IMR-90 (cell line): ENCODE measurements at regions not wholly inside any gene's neighbourhood (a gene's known extent, or its start where the extent isn't known, plus 50 kb on each side); places are given as distances from the start of the nearest gene placed in this dataset.
"Not testable (repeated sequence)": the region's sequence is repeated elsewhere in the genome, so short reads cannot be mapped to it uniquely, and the experiment has no call there.

Source experiments
- ATAC-seq: fragments of 200-7000 bp; cut with Tn5 transposase; 2 replicates; pipeline ENCODE4 v1.9.1; 2020; ENCODE audit warnings: low read depth, mild to moderate bottlenecking, moderate library complexity
- BruUV-seq: library from RNA; stranded (reverse); fragments of 400-500 nt; replicated peaks from 2 replicates; lab custom pipeline; 2021; lab: Mats Ljungman, UMichigan
- CTCF ChIA-PET: fragments of 300-600 bp; formaldehyde crosslinking; extraction: SDS; loops from one replicate; lab custom pipeline; 2021; ENCODE audit warnings: antibody characterized with exemption; lab: Yijun Ruan, JAX
- POLR2A ChIA-PET: fragments of 300-600 bp; sonication (Branson Sonifier 250); formaldehyde crosslinking; loops from one replicate; lab custom pipeline; 2022; ENCODE audit warnings: antibody characterized with exemption; ENCODE audit not compliant: unreplicated experiment; lab: Charles Lee
- DNase-seq: peaks from one replicate; pipeline ENCODE4 v3.0.0; 2013
- H2AFZ ChIP-seq: replicated peaks from 2 replicates; pipeline ENCODE3; 2013; ENCODE audit warnings: low read length, mild to moderate bottlenecking; ENCODE audit not compliant: poor library complexity
- H2AK5ac ChIP-seq: 2 replicates; pipeline ENCODE4 v1.6.1; 2013; ENCODE audit warnings: low read depth, low read length, inconsistent platforms
- H2AK9ac ChIP-seq: replicated peaks from 2 replicates; pipeline ENCODE3; 2013; ENCODE audit warnings: mild to moderate bottlenecking, low read depth, low read length, moderate library complexity; ENCODE audit not compliant: poor library complexity
- H2BK120ac ChIP-seq: 2 replicates; pipeline ENCODE4 v1.6.1; 2013; ENCODE audit warnings: low read depth, low read length, inconsistent platforms
- H2BK15ac ChIP-seq: 3 replicates; pipeline ENCODE4 v1.6.1; 2013; ENCODE audit warnings: low read depth, low read length, inconsistent platforms
- H2BK20ac ChIP-seq: 2 replicates; pipeline ENCODE4 v1.6.1; 2013; ENCODE audit warnings: low read depth, mild to moderate bottlenecking, inconsistent platforms, low read length, moderate library complexity
- H2BK5ac ChIP-seq: 2 replicates; pipeline ENCODE4 v1.6.1; 2013; ENCODE audit warnings: mild to moderate bottlenecking, low read depth, low read length, inconsistent platforms; ENCODE audit not compliant: poor library complexity, severe bottlenecking
- H3K14ac ChIP-seq: replicated peaks from 2 replicates; pipeline ENCODE4 v1.6.1; 2013; ENCODE audit warnings: low read depth, low read length, inconsistent platforms
- H3K18ac ChIP-seq: 2 replicates; pipeline ENCODE4 v1.6.1; 2013; ENCODE audit warnings: low read depth, low read length, control low read depth
- H3K23ac ChIP-seq: 2 replicates; pipeline ENCODE4 v1.6.1; 2013; ENCODE audit warnings: low read depth, low read length, inconsistent platforms
- H3K27ac ChIP-seq: 2 replicates; pipeline ENCODE4 v1.5.1; 2013; ENCODE audit warnings: mild to moderate bottlenecking, control low read depth, low read length; ENCODE audit not compliant: insufficient read depth
- H3K27me3 ChIP-seq: 2 replicates; pipeline ENCODE4 v1.6.1; 2013; ENCODE audit warnings: low read length; ENCODE audit not compliant: control insufficient read depth, insufficient read depth
- H3K36me3 ChIP-seq: 2 replicates; pipeline ENCODE4 v1.6.1; 2013; ENCODE audit warnings: low read length, mixed read lengths; ENCODE audit not compliant: control insufficient read depth, insufficient read depth
- H3K4ac ChIP-seq: 2 replicates; pipeline ENCODE4 v1.6.1; 2013; ENCODE audit warnings: low read depth, low read length, inconsistent platforms
- H3K4me1 ChIP-seq: 2 replicates; pipeline ENCODE4 v1.6.1; 2013; ENCODE audit warnings: low read length, mixed read lengths; ENCODE audit not compliant: control insufficient read depth, insufficient read depth
- H3K4me2 ChIP-seq: 2 replicates; pipeline ENCODE4 v1.6.1; 2013; ENCODE audit warnings: low read depth, mild to moderate bottlenecking, control low read depth, low read length, moderate library complexity
- H3K4me3 ChIP-seq: 2 replicates; pipeline ENCODE4 v1.5.1; 2013; ENCODE audit warnings: low read depth, mild to moderate bottlenecking, control low read depth, low read length, moderate library complexity; ENCODE audit not compliant: insufficient read depth
- H3K56ac ChIP-seq: 2 replicates; pipeline ENCODE4 v1.6.1; 2013; ENCODE audit warnings: low read length, inconsistent platforms; ENCODE audit not compliant: insufficient read depth; ENCODE audit errors: extremely low read depth
- H3K79me1 ChIP-seq, 2 experiments: 2 replicates each; pipeline ENCODE4 v1.6.1; 2013; ENCODE audit warnings: low read length in 2 of 2, inconsistent platforms in 1 of 2, low read depth in 1 of 2
- H3K9ac ChIP-seq: 2 replicates; pipeline ENCODE4 v1.6.1; 2013; ENCODE audit warnings: low read depth, low read length, control low read depth
- H3K9me1 ChIP-seq: 2 replicates; pipeline ENCODE4 v1.6.1; 2013; ENCODE audit warnings: low read length, inconsistent platforms; ENCODE audit not compliant: insufficient read depth
- H3K9me3 ChIP-seq: 2 replicates; pipeline ENCODE4 v1.6.1; 2013; ENCODE audit warnings: low read length; ENCODE audit not compliant: control insufficient read depth, insufficient read depth
- H4K20me1 ChIP-seq: 2 replicates; pipeline ENCODE4 v1.6.1; 2013; ENCODE audit warnings: low read length, inconsistent platforms; ENCODE audit not compliant: insufficient read depth
- H4K5ac ChIP-seq: 2 replicates; pipeline ENCODE4 v1.6.1; 2013; ENCODE audit warnings: mild to moderate bottlenecking, low read depth, low read length, control low read depth
- H4K8ac ChIP-seq, 2 experiments: 2 replicates each; pipeline ENCODE4 v1.6.1; 2013; ENCODE audit warnings: low read depth in 2 of 2, low read length in 2 of 2, control low read depth in 1 of 2, inconsistent platforms in 1 of 2
- H4K91ac ChIP-seq: 2 replicates; pipeline ENCODE4 v1.6.1; 2013; ENCODE audit warnings: low read depth, low read length, inconsistent platforms; ENCODE audit not compliant: insufficient read depth
- WGBS, 2 experiments: methylation state at CpG; one replicate each; pipeline versions ENCODE4 v1.1.5 to v1.1.7; 2013; ENCODE audit warnings: missing lambda C conversion rate in 2 of 2; ENCODE audit not compliant: insufficient read length in 1 of 2; ENCODE audit errors: extremely low coverage in 2 of 2; 5-methylcytosine and 5-hydroxymethylcytosine counted together
- dilution Hi-C: fragments of 300-500 bp; cut with HindIII; formaldehyde crosslinking; loops from one replicate; pipeline ENCODE4 v1.14.3; 2018; ENCODE audit warnings: low sequenced_read_pairs; ENCODE audit not compliant: unreplicated experiment
- in situ Hi-C: fragments of 300-500 bp; cut with MboI; formaldehyde crosslinking; loops from 3 replicates; pipeline ENCODE4 v1.14.3; 2019; ENCODE audit warnings: low sequenced_read_pairs, inconsistent platforms, mixed read lengths
- intact Hi-C: fragments of 100-400 bp; cut with micrococcal nuclease; formaldehyde crosslinking; loops from 2 replicates; pipeline ENCODE4 v1.10.0; 2022

GRCh38 chrY:26268934-26269333 lies 647.0 kb downstream of the CDY1 start:
- H2BK15ac ChIP-seq: not testable (repeated sequence)

GRCh38 chrY:26273089-26273488 lies 651.2 kb downstream of the CDY1 start:
- H3K14ac ChIP-seq, H2BK5ac ChIP-seq, H4K8ac ChIP-seq, H4K20me1 ChIP-seq, H3K4me3 ChIP-seq, DNase-seq, H3K56ac ChIP-seq, H4K5ac ChIP-seq, dilution Hi-C loops, H3K4ac ChIP-seq, BruUV-seq, H2BK20ac ChIP-seq, POLR2A ChIA-PET, H2AK9ac ChIP-seq, H3K23ac ChIP-seq, CTCF ChIA-PET, H3K27ac ChIP-seq, H2AK5ac ChIP-seq, H2BK15ac ChIP-seq, H3K9me1 ChIP-seq, in situ Hi-C loops, H3K4me2 ChIP-seq, H3K9ac ChIP-seq, H3K79me1 ChIP-seq, ATAC-seq, H2BK120ac ChIP-seq, H3K4me1 ChIP-seq, H4K91ac ChIP-seq, H3K27me3 ChIP-seq, H3K9me3 ChIP-seq, intact Hi-C loops, H3K18ac ChIP-seq, H3K36me3 ChIP-seq, H2AFZ ChIP-seq: not testable (repeated sequence)
- no CpG with 5 or more reads among the region's 2 CpGs for WGBS, 2 experiments

More at GRCh38 chrY:26268934-26269333, 647.0 kb downstream of the CDY1 start:
- H4K91ac ChIP-seq, intact Hi-C loops, H3K36me3 ChIP-seq, H3K56ac ChIP-seq, H3K9me1 ChIP-seq, dilution Hi-C loops, BruUV-seq, CTCF ChIA-PET, H3K27ac ChIP-seq, H4K8ac ChIP-seq, H2AK9ac ChIP-seq, H2AK5ac ChIP-seq, H3K9ac ChIP-seq, POLR2A ChIA-PET, H3K27me3 ChIP-seq, H3K79me1 ChIP-seq, H3K18ac ChIP-seq, in situ Hi-C loops, H3K4me3 ChIP-seq, H3K4me2 ChIP-seq, H3K4ac ChIP-seq, H2BK5ac ChIP-seq, H3K23ac ChIP-seq, H2BK120ac ChIP-seq, H3K4me1 ChIP-seq, H3K9me3 ChIP-seq, H3K14ac ChIP-seq, H4K5ac ChIP-seq, H4K20me1 ChIP-seq, ATAC-seq, H2BK20ac ChIP-seq, H2AFZ ChIP-seq, DNase-seq: not testable (repeated sequence)
- WGBS, 2 experiments: no CpG with 5 or more reads among the region's 2 CpGs
